CD4-positive, alpha-beta T cell (primary cell): ENCODE measurements at regions not wholly inside any gene's neighbourhood (a gene's known extent, or its start where the extent isn't known, plus 50 kb on each side); places are given as distances from the start of the nearest gene placed in this dataset.
A peak's percentile ranks its signal among the peaks of the same experiment; 100 is the strongest.

Experiments
- ATAC-seq: fragments of 200-7000 bp; cut with Tn5 transposase; one replicate; pipeline ENCODE4 v1.10.0; 2022; ENCODE audit warnings: mild to moderate bottlenecking; ENCODE audit not compliant: poor library complexity
- CTCF ChIA-PET: fragments of 350-600 bp; sonication (Branson Sonifier 250); formaldehyde crosslinking; loops from one replicate; lab custom pipeline; 2021; ENCODE audit warnings: antibody characterized with exemption, inconsistent platforms; lab: Charles Lee
- POLR2A ChIA-PET: fragments of 350-600 bp; sonication (Branson Sonifier 250); formaldehyde crosslinking; loops from one replicate; lab custom pipeline; 2021; ENCODE audit warnings: antibody characterized with exemption, inconsistent platforms; lab: Charles Lee
- DNase-seq, 14 experiments: peaks; one replicate each; pipeline ENCODE4 v3.0.0-alpha.2; 2013 to 2020; ENCODE audit warnings: mixed read lengths in 2 of 14
- H3K27ac ChIP-seq, 2 donors: one replicate each; pipeline versions ENCODE4 v1.5.1 to v1.7.0; 2013; ENCODE audit warnings: low read length in 2 of 2, low read depth in 1 of 2, mild to moderate bottlenecking in 1 of 2
- H3K27me3 ChIP-seq, 2 experiments: 1 replicate in 1 of 2; 2 replicates in 1 of 2; pipeline versions ENCODE4 v1.6.1 to v1.7.0; 2013; ENCODE audit warnings: low read length in 2 of 2, control low read depth in 1 of 2, mild to moderate bottlenecking in 1 of 2, moderate library complexity in 1 of 2; ENCODE audit not compliant: insufficient read depth in 2 of 2, control insufficient read depth in 1 of 2
- H3K36me3 ChIP-seq: one replicate; pipeline ENCODE4 v1.6.1; 2013; ENCODE audit warnings: low read length, control low read depth; ENCODE audit not compliant: insufficient read depth
- H3K4me1 ChIP-seq: one replicate; pipeline ENCODE4 v1.6.1; 2013; ENCODE audit warnings: low read length, control low read depth; ENCODE audit not compliant: insufficient read depth
- H3K4me3 ChIP-seq: one replicate; pipeline ENCODE4 v1.5.1; 2013; ENCODE audit warnings: mild to moderate bottlenecking, low read length, moderate library complexity
- H3K9me3 ChIP-seq, 2 experiments: 1 replicate in 1 of 2; 2 replicates in 1 of 2; pipeline versions ENCODE4 v1.6.1 to v1.7.0; 2013; ENCODE audit warnings: low read length in 2 of 2, mild to moderate bottlenecking in 2 of 2, control low read depth in 1 of 2, moderate library complexity in 1 of 2; ENCODE audit not compliant: control insufficient read depth in 1 of 2, insufficient read depth in 1 of 2
- H3K27ac Mint-ChIP-seq: one replicate; pipeline ENCODE4 v1.8.0; 2020; ENCODE audit warnings: mixed read lengths
- H3K27me3 Mint-ChIP-seq: one replicate; pipeline ENCODE4 v1.8.0; 2021; ENCODE audit warnings: mixed read lengths
- H3K36me3 Mint-ChIP-seq: one replicate; pipeline ENCODE4 v1.8.0; 2021; ENCODE audit warnings: low read depth, mixed read lengths
- H3K4me1 Mint-ChIP-seq: one replicate; pipeline ENCODE4 v1.8.0; 2021; ENCODE audit warnings: low read depth, mixed read lengths
- H3K4me3 Mint-ChIP-seq: one replicate; pipeline ENCODE4 v1.8.0; 2020; ENCODE audit warnings: mild to moderate bottlenecking, mixed read lengths
- H3K9me3 Mint-ChIP-seq: one replicate; pipeline ENCODE4 v1.8.0; 2020; ENCODE audit warnings: mixed read lengths
- intact Hi-C, 2 experiments: fragments of 100-400 bp; cut with DNase I in 1 of 2; cut with micrococcal nuclease in 1 of 2; formaldehyde crosslinking; loops; one replicate each; pipeline versions ENCODE4 v1.15.1 to v1.9.0; 2023 to 2025; cut with DNase I, micrococcal nuclease
- TF ChIP-seq, protein P1 (sequence below): fragments of 200-600 bp; IDR thresholded peaks from one replicate; pipeline ENCODE4 v1.8.0; 2022; ENCODE audit warnings: antibody characterized with exemption, mild to moderate bottlenecking

DNA sequence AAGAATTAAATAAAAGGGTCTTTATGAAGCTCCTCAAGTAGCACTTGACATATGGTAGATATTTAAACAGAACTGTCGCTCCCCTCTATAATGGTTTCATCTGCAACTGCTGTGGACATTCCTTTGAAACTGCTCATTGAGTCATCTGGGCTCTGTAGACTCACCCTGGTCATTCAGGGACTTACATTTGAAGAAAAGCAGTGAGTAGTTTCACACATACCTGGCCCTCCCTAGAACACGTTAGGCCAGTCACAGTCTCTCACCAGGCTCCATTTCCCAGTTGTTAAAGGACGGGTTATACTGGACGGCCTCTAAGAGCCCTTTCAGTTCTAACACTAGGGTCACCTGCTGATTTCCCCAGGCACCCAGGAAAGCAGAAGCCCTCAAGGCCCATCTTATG lies 217.0 kb downstream of the BCL11B start:
- H3K27me3 ChIP-seq, result no peaks in the 10 kb centered on the region
- intact Hi-C loops, result no loop called here
- no peaks in the 10 kb centered on the region for H3K36me3 ChIP-seq
- no peak overlapping the region for H3K4me3 Mint-ChIP-seq
- H3K4me1 Mint-ChIP-seq, result peaks cover 16% of the 10 kb centered on the region
- peaks cover 17% of the 10 kb centered on the region for H3K36me3 Mint-ChIP-seq
- DNase-seq (no peak), ATAC-seq (no peak)
- ChIA-PET CTCF (interaction anchor here (0.6 kb wide), 1 partner anchor 346 kb away, joined by 5 read pairs; no protein-coding TSS in a partner anchor), POLR2A (no interaction called here)
- no peaks in the 10 kb centered on the region for H3K27me3 Mint-ChIP-seq
- H3K4me3 ChIP-seq, result no peak overlapping the region
- H3K27ac Mint-ChIP-seq, result no peak overlapping the region
- TF ChIP-seq, protein P1, sequence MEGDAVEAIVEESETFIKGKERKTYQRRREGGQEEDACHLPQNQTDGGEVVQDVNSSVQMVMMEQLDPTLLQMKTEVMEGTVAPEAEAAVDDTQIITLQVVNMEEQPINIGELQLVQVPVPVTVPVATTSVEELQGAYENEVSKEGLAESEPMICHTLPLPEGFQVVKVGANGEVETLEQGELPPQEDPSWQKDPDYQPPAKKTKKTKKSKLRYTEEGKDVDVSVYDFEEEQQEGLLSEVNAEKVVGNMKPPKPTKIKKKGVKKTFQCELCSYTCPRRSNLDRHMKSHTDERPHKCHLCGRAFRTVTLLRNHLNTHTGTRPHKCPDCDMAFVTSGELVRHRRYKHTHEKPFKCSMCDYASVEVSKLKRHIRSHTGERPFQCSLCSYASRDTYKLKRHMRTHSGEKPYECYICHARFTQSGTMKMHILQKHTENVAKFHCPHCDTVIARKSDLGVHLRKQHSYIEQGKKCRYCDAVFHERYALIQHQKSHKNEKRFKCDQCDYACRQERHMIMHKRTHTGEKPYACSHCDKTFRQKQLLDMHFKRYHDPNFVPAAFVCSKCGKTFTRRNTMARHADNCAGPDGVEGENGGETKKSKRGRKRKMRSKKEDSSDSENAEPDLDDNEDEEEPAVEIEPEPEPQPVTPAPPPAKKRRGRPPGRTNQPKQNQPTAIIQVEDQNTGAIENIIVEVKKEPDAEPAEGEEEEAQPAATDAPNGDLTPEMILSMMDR, result no peak
- peaks cover 11% of the 10 kb centered on the region for H3K4me1 ChIP-seq
- no peak overlapping the region for H3K27ac ChIP-seq
- peaks cover 0 to 14% of the 10 kb centered on the region in 2 experiments for H3K9me3 ChIP-seq
- peaks cover 2% of the 10 kb centered on the region for H3K9me3 Mint-ChIP-seq

- no peak overlapping the region for H3K4me3 ChIP-seq
- TF ChIP-seq, protein P1, result no peak
- no peaks in the 10 kb centered on the region for H3K36me3 ChIP-seq
- H3K36me3 Mint-ChIP-seq, result peaks cover 17% of the 10 kb centered on the region
- DNase-seq (peak in 10 of 14 experiments; percentile 5 to 83 (median 20)), ATAC-seq (peak; percentile 68)
- CTCF ChIA-PET, result no interaction called here
- peaks cover 9% of the 10 kb centered on the region for H3K4me1 Mint-ChIP-seq
- intact Hi-C loops, result no loop called here
- no peaks in the 10 kb centered on the region for H3K27me3 Mint-ChIP-seq
- H3K9me3 Mint-ChIP-seq, result peaks cover 2% of the 10 kb centered on the region
- H3K27ac ChIP-seq, result no peak overlapping the region
- no peaks in the 10 kb centered on the region for H3K27me3 ChIP-seq
- H3K27ac Mint-ChIP-seq, result no peak overlapping the region
- H3K9me3 ChIP-seq, result peaks cover 0 to 14% of the 10 kb centered on the region in 2 experiments
- H3K4me1 ChIP-seq, result peaks cover 11% of the 10 kb centered on the region
- H3K4me3 Mint-ChIP-seq, result peak overlapping the region; percentile 16
- POLR2A ChIA-PET, result no interaction called here
Observed at GRCh38 chr14:99055816-99056215, 216.2 kb downstream of the BCL11B start.

DNA sequence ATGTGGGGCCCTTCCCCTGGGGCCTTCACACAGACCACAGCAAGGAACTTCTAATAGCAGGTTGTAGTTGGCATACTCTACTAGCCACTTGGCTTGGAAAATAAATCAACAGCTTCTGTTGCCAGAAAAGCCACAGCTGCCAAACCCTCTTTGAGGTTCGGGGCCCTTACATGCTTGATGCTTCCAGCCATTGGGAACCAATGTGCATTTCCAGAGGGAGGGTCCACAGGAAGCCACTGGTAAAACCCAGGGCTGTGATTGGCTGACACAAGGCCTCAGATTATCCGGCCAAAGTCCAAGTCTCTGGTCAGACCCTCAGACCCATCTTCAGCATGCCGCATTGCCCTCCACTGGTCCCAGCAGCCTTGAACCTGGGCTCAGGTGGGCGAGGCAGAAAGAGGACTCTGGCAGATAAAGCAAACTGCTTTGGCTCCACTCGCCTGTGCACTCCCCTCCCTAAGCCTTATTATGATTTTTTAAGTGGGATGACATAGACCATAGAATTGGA lies 214.4 kb downstream of the BCL11B start:
- no peaks in the 10 kb centered on the region for H3K27me3 ChIP-seq
- no peak for DNase-seq
- TF ChIP-seq, protein P1, result no peak
- no peaks in the 10 kb centered on the region for H3K36me3 ChIP-seq
- ATAC-seq, result no peak
- H3K27ac ChIP-seq, result no peak overlapping the region
- ChIA-PET POLR2A (no interaction called here), CTCF (no interaction called here)
- H3K36me3 Mint-ChIP-seq, result peaks cover 5% of the 10 kb centered on the region
- H3K4me3 ChIP-seq, result no peak overlapping the region
- no peak overlapping the region for H3K27ac Mint-ChIP-seq
- H3K9me3 Mint-ChIP-seq, result peaks cover under 1% of the 10 kb centered on the region
- H3K4me1 Mint-ChIP-seq, result peaks cover 9% of the 10 kb centered on the region
- peaks cover 0 to 9% of the 10 kb centered on the region in 2 experiments for H3K9me3 ChIP-seq
- H3K4me3 Mint-ChIP-seq, result no peak overlapping the region
- peaks cover 11% of the 10 kb centered on the region for H3K4me1 ChIP-seq
- intact Hi-C loops, result no loop called here
- no peaks in the 10 kb centered on the region for H3K27me3 Mint-ChIP-seq
